HG03045 (cell line): ENCODE measurements at regions not wholly inside any gene's neighbourhood (a gene's known extent, or its start where the extent isn't known, plus 50 kb on each side); places are given as distances from the start of the nearest gene placed in this dataset.

Experiments
- ATAC-seq: cut with Tn5 transposase; IDR thresholded peaks from one replicate; pipeline ENCODE4 v1.9.1; 2021; ENCODE audit warnings: mild to moderate bottlenecking, moderate library complexity; ENCODE audit not compliant: unreplicated experiment

DNA sequence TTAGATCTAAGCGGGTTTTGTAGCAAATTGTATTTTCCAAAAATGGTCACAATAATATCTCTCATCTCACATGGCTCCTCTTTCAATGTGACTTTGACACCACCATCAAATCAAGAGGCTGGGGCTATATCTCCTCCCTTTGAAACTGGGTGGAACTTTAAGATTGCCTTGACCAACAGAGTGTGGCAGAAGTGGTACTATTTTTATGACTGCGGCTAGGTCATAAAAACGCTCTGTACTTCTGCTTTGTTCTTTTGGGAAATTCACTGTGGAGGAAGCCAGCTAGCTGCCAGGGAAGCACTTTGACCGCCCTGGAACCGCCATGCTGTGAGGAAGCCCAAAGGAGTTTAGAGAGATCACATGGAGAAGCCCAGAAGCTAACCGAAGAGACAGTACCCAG, 50.7 kb upstream of the ACOT11 start:
- ATAC-seq: no peak

- no peak for ATAC-seq
These were observed 52.1 kb upstream of the ACOT11 start for GRCh38 chr1:54495954-54496353.

GRCh38 chr1:54493608-54494007, 54.4 kb upstream of the ACOT11 start:
- no peak for ATAC-seq

DNA sequence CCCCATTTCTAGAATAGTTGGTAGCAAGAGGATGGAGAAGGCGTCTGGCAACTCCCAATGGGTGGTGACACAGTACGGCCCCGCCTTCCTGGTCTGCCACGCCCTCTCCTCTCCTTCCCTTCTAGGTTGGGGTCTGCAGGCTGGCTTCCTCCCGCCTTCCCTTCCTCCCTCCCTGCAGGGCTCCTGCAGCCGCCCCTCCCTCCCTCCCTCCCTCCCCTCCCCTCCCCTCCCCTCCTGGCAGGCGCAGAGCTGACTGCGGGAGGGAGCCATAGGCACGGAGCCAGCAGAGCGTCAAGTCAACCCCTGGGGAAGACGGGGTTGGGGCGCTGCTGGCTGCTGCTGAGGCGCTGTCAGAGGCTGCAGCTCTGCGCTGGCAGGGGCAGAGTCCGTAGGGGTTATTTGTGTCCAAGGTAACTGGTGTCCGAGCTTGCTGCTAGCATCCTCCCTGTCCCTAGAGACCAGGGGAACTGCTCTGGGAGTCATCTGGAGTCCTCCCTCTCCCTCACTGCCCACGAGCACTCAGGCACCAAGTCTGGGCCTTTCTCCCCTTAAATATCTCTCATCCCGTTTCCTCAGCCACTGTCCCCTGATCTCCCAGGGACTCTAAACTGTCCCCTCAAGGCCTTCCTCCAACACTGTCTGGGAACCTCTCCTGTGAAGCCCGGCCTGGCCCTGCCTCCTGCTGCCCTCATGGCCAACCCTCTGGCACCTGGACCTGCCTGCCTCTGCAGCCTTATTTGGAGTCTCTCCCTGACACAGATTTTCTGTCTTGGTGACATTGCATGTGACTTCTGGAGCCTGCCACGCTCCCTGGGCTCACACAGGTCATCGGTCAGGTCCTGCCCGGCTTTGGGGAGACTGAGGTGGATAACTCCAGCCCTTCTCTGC, 57.4 kb upstream of the ACOT11 start:
- ATAC-seq: no peak

- ATAC-seq: no peak
These were observed 58.3 kb upstream of the ACOT11 start for GRCh38 chr1:54489627-54490250.

- ATAC-seq: peak; percentile 66
These were observed 59.0 kb upstream of the ACOT11 start for GRCh38 chr1:54488779-54489626.

DNA sequence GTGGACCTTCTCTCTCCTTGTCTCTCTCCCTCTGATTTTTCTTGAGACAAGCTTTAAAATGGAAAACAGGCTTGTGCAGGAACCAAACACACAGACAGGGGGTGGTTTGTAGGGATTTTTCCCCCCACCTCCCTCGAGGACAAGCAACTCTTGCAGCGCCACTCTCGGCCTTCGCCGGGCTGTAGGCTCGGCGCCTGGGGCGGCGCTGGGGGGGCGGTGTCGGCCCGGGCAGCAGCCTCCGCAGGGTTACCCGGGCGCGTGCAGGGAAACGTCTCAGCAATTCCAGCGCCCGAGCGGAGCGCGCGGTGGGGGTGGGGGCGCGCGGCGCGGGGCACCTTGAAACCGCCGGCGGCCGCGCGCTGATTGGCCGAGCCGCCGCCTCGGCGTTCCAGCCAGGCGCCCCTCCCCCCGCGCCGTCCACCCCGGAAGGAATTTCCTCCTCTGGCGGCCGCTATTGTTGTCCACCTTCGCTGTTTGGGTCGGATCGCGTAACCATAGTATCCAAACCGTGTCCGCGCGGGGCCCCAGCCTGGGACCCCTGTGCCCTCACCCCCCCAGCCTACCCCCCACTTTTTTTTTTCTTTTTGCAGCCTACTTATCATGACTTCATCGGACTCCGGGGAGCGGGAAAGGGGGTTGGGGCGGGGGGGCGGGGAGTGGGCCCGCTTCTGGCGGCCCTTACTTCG, 59.8 kb upstream of the ACOT11 start:
- peak; percentile 61 for ATAC-seq

DNA sequence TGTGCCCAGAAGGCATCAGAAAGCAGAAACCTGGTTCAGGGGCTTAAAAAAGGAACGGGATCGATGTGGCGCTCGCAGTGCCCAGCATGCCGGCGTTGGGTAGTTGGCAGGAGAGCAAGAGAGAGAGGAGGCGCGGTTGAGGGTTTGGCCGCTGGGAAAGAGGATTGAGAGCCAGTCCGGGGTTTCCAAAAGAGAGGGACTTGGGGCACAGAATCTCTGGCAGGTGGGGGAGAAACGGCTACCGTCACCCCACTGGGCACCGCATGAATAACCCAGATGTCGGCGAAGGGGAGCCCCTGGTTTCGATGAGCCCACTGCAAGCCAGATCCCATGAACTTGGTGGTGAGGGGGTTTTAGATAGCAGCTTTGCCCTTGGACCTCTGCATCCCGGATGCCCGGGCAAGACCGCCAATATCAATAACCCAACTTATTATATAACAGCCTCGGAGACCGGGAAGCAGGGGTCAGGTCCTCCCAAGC, 60.4 kb upstream of the ACOT11 start:
- ATAC-seq: no peak

DNA sequence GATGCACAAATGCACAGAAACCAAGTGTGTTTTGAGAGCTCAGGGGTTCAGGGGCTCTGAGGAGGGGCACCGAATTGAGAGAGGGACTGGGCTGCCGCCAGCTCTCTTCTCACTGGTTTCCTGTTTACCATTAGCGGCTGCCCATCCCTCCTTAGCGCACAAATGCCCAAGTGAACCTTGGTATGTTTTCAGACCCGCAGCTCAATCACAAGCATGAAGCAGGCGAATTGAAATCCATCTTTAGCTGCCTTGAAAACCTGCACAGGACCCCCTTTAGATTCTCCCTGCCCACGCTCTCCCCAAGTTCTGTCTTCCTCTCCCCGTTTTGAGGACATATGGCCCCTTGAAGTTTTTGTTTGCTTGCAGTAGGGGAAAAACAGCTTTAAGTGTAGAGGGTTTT, 61.1 kb upstream of the ACOT11 start:
- ATAC-seq: no peak

DNA sequence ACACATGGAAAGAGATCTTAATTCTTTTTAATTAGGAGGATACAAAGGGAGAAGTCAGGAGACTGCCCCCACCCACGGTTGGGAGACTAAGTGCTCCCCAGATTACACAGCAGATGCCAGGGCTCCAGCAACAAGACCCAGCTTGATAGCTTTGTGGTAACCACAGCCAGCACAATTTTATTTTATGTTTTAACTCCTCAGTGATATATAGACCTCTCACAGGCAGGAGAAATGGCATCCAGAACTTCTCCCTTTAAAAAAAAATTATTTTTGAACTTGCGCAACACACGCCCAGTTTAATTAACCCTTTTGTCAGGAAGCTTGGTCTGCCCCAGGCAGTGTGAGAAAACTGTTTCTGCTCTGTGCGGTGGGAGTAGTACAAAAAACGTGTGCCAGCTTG, 62.6 kb upstream of the ACOT11 start:
- ATAC-seq: no peak

- no peak for ATAC-seq
These were observed 64.1 kb upstream of the ACOT11 start for GRCh38 chr1:54483875-54484437.

- ATAC-seq: no peak
These were observed 66.7 kb upstream of the ACOT11 start for GRCh38 chr1:54481201-54481884.

DNA sequence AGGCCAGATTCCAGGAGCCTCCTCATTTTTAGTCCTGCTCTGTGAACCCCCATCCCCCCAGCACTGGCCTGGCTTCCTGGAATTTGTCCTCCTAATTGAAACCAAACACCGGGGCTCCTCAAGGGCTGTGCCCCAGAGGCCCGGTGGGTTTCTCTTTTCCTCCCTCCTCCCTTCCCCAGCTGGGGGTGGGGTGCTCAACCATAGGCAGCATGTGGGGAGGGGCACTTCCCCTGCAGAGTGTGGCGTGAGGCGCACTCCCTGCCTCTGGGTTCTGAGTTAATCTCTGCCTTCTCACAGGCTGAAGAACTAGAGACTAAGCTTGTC, 67.5 kb upstream of the ACOT11 start:
- ATAC-seq: no peak

GRCh38 chr1:54479841-54480524, 68.0 kb upstream of the ACOT11 start:
- ATAC-seq: no peak

GRCh38 chr1:54479251-54479650, 68.8 kb upstream of the ACOT11 start:
- no peak for ATAC-seq

DNA sequence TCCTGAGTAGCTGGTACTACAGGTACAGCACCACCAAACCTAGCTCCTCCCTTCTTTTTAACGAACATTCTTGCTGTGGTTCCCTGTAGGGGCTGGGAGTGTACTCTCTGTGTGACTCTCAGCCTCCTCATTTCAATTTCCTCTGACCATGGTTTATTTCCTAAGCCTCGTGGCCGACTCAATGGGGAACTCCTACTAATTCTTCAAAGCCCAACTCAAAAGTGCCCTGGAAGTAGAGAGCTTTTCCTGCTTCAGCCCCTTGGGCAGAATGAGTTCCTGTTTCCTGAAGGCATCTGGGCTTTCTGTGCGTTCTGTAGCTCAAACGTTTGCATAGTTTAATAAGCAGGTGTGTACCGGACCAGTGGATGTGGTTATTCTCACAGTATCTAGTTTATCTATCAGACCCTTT, 70.9 kb upstream of the ACOT11 start:
- ATAC-seq: no peak

DNA sequence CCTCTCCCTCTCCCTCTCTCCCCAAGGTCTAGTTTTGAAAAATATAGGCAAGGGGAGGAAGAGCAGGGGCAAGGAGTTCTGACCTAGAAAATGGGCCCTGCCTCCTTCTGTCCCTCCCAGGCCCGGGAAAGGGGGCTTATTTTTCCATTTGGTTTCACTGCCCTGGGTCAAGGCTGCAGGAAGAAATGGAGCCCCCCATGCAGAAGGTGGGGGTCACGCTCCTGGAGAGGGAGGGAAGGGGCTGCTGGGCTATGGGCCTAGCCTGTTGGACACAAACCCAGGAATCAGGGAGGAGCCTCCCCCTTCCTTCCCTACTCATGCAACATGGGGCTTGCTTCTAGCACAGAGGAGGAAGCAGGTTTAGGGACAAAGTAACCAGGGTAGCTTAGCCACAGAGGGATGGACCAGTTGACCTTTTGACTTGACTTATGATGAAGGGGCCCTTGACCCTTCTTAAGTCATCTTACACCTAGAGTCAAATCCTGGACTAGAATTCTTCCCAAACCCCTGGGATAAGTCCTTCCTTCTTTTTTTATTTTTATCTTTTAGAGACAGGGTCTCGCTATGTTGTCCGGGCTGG, 70.4 kb upstream of the SSBP3 start:
- ATAC-seq: no peak

DNA sequence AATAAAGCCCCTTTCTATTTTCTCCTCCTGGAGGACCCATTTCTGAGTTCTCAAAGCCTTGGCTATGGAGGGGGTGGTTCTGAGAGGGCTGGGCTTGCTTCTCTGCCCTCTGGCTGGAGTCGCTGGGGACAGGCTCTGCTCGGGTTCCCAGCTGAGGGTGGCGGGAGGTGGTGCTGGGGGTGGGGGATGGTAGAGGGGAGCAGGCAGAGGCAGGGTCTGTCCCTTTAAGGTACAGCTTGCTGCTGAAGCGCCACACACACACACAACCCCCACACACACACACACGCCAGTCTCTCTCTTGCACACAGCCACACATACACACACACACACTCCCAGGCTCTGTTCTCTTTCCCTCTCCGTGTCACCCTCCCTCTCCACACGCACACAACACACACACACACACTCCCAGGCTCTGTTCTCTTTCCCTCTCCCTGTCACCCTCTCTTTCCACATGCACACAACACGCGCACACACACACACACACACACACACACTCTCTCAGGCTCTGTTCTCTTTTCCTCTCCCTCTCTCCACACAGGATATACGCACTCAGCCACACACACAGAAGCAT, 69.8 kb upstream of the SSBP3 start:
- no peak for ATAC-seq

- no peak for ATAC-seq
These were observed 69.2 kb upstream of the SSBP3 start for GRCh38 chr1:54475357-54475881.
